HG03432 (cell line): ENCODE measurements at regions not wholly inside any gene's neighbourhood (a gene's known extent, or its start where the extent isn't known, plus 50 kb on each side); places are given as distances from the start of the nearest gene placed in this dataset.
"Not testable (repeated sequence)": the region's sequence is repeated elsewhere in the genome, so short reads cannot be mapped to it uniquely, and the experiment has no call there.

Source experiments
- ATAC-seq: cut with Tn5 transposase; IDR thresholded peaks from one replicate; pipeline ENCODE4 v1.9.1; 2021; ENCODE audit warnings: mild to moderate bottlenecking, moderate library complexity; ENCODE audit not compliant: unreplicated experiment

GRCh38 chr1:119251751-119252150 is 111.3 kb upstream of the WARS2 start:
- no peak for ATAC-seq

DNA sequence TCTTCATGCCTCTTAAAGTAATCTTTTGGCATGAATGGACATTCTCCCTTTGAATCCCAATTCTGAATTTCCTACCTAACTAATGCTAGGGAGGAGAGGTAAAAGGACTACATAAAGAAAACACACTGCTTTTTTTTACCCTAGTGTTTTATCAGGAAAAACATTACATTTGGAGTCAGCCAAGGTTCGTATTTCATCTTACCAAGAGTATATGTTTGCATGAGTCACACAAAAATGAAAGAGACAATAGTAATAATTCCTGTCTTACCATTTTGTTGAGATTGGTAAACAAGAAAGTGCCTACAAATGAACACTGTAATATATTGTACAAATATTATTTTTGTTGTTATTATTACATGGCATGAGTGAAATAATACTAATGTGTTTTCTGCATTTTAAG is 112.9 kb upstream of the WARS2 start:
- no peak for ATAC-seq

GRCh38 chr1:119254067-119254720 is 113.7 kb upstream of the WARS2 start:
- ATAC-seq: no peak

GRCh38 chr1:119256089-119256488 is 112.5 kb upstream of the HAO2 start:
- not testable (repeated sequence) for ATAC-seq

DNA sequence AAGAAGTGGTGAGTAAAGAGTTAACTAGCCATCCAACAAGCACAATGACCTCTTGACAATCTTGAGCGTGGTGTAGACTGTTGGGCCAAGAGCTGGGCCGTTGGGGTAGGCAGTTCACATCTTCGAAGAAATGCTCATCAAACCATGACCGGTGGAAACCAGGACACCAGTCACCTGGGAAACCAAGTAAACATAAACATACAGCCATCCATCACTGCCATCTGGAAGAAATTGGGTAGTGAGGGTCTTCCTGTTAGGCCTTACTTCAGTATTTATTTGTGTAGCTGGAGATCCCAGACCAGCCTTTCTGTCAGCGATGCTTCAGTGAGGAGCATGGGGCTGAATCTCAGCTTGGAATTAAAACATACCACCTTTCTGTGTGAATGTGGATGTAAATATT is 108.1 kb upstream of the HAO2 start:
- no peak for ATAC-seq

DNA sequence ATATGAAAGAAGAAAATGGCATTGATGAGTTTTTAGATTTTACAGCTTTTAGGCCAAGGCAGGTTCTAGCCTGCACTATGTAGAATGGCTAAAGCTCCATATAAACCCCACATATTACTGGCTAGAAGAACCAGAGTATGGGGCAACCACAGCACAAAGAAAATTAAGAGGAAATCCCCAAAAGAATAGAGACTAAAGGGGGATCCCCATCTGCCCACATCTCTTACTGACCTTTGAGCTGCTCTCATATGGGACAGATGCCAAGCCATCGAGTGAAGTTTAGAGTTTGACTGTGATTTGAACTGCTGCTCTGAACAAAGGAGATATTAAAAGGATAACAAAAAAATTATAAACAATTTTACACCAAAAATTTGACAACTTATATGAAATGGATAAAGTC is 102.2 kb upstream of the HAO2 start:
- peak; percentile 95 for ATAC-seq

DNA sequence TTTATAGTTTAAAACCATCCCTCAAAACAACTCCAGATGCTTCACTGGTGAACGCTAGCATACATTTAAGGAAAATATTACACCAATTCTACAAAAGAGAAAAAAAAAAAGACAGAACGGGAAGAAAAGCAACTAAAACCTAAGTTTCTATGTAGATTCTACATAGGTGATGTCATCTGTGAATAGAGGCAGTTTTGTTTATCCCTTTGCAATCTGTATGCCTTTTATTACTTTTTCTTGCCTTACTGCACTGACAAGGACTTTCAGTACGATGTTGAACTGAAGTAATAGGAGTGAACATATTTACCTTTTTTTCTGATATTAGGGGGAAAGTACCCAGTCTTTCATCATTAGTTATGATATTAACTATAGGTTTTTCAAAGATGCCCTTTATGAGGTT is 101.7 kb upstream of the HAO2 start:
- peak; percentile 40 for ATAC-seq

DNA sequence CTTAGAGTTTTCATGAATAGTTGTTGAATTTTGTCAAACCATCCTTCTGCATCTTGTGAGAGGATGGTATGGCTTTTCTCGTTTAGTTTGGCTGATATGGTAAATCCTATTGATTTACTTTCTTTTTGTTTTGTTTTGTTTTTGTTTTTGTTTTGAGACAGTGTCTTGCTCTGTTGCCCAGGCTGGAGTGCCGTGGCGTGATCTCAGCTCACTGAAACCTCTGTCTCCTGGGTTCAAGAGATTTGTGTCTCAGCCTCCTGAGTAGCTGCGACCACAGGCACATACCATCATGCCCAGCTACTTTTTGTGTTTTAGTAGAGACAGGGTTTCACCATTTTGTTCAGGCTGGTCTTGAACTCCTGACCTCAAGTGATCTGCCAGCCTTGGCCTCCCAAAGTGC is 101.3 kb upstream of the HAO2 start:
- ATAC-seq: peak; percentile 25

GRCh38 chr1:119268879-119269278 is 99.7 kb upstream of the HAO2 start:
- no peak for ATAC-seq

DNA sequence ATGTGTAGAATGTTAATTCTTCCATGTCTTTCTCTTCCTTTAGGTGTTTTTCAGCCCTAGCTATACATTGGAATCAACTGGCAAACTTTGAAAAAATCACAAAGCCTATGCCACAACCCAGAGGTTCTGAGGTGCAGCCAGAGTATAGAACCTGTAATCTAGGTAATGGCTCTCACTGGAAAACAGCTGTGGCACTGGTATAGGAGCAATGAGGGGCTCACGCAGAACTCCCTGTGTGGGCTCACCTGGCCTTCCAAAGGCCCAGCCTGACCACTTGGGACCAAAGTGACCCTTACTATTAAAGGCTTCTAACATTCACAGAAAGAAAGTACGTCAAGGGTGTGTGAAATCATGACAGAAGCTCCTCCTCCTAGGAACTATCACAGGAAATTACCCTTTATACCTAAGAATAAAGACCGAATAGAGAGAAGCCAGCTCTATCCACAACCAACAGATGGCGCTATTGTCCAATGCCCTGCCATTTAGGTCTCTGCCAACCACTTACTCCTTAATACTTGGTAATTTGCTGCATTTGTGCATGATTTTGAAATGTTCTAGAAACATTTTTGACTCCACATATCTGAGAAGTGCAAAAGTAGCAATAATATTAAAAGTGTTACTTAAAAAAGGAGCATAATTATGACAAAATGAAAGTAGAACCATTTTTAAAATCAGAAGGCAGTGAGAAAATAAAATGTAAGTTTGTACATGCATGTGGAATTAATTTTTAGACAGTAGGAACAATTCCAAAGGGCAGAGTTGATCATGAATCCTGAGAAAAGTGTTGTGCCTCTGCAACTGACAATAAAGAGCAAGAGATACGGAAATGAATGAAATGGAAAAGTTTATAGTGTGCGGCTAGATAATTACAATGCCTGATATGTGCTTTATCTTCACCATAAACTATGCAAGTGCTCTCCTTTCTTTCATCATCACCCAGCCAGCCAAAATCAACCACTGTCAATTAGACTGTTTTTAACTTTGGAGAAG is 93.1 kb upstream of the HAO2 start:
- ATAC-seq: peak; percentile 72

DNA sequence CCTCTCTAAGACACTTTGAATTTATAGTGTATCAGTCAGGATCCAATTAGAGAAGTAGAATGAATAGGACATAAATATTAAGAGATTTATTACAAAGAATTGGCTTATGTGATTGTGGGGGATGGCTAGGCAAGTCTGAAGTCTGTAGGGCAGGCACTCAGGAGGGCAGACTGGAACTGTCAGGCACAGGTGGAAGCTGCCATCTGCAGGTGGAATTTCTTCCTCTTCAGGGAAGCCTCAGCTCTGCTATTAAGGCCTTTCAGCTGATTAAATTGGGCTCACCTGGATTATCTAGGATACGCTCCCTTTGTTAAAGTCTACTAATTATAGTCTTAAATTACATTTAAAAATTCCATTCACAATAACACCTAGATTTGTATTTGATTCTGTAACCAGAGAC is 92.0 kb upstream of the HAO2 start:
- ATAC-seq: no peak

DNA sequence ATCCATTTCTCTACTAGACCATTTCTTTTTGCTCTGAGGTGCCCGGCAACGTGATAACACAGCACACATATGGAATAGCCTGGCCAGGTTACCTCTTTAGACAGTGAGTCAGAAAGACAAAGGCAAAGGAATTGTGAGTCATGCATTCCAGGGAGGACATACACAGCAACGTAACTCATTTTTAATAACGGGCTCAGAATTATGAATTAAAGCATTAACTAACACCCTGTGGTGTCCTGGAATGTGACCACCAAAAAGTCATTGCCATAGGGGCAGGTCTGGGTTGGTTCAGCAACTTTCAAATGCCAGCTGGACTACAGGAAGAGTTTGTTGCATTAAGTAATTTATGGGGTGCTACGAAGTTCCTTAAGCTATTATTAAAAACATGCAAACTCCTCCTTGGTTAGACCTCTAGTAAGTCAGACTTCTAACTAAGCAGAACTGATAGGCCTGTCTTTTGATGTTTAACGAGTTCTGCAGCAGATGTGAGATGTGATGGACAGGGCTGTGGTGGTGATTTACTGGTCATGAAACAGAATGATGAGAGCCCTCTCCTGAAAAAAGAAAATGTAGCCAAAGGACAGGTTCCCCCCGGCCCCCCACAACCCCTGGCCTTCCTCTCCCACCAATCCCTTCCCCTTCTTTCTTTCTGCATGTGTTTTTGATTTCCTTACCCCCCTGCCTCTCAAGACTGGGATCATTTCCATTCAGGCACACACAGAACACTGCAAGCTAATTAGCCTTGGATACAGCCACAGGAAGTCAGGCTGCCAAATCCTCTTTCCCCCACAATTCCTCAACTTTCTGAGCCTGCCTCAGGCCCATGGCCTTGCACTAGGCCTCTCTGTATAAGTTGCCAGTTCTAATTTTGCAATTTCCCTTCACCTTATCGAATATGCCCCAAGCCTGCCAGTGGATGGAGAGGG is 88.9 kb upstream of the HAO2 start:
- no peak for ATAC-seq

DNA sequence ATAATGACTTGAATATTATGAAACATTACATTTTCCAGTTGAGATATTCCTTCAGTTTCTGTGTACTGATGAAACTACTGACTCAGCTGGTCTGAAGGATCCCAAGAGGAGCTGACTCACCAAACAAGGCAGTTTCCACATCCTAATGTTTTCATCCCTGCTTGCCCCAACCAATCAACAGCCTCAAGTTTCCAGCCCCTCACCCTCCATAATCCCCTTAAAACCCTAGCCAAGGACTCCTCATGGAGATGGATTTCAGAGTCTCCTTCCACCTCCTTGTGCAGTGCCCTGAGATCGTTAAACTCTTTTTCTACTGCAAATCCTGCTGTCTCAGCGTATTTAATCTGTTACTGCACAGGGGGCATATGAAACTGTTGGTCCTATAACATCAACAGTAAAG is 83.1 kb upstream of the HAO2 start:
- ATAC-seq: no peak

DNA sequence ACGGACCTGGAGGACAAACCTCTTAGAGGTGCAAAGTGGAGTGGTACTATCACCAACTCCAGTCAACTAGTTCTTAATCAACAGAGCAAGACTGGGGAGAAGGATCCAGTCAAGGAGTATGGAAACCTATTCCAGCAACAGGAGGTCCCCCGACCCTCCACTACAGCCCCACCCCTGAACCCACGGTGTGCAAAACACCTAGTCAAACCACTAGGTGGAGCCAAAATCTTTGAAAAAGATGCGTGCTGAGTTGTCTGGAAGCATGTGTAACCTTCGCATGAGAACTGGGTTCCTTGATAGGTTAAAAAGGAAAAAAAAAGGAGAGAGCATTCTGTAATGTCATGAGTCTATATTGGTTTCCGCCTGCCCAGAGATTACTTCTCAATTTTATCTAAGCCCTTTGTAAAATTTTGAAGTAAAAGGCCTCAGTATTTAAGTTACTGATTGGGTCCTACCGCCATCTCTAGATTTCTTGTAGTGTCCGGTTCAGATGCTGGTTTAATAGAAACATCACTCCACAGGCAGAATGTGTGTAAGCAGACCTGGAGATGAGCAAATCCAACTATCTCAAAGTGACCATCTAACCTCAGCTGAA is 81.9 kb upstream of the HAO2 start:
- ATAC-seq: peak; percentile 87

GRCh38 chr1:119288751-119289150 is 79.8 kb upstream of the HAO2 start:
- ATAC-seq: no peak

- no peak for ATAC-seq
These were observed 78.3 kb upstream of the HAO2 start for GRCh38 chr1:119290297-119290696.

- no peak for ATAC-seq
These were observed 76.9 kb upstream of the HAO2 start for GRCh38 chr1:119291611-119292206.

- ATAC-seq: no peak
These were observed 74.8 kb upstream of the HAO2 start for GRCh38 chr1:119293797-119294196.

DNA sequence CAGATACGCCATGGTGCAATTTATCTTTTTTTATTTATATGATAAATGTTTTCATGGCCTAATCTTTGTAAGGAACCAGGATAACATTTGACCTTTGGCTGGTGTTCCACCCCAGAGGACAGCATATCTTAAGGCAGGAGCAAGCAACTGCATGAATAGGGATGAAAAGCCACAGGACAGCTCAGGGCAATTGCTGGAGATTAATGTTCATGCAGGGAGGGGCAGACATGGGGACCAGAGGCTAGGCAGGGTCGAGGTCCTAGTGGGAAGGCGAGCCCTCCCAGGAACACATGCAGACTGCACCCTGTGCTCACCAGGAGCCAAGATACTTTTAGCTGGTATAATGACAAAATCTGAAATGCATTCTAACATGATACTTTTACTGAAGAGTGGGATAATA is 74.4 kb upstream of the HAO2 start:
- no peak for ATAC-seq

GRCh38 chr1:119294722-119295121 is 73.9 kb upstream of the HAO2 start:
- no peak for ATAC-seq
